H1 (cell line): ENCODE measurements at regions not wholly inside any gene's neighbourhood (a gene's known extent, or its start where the extent isn't known, plus 50 kb on each side); places are given as distances from the start of the nearest gene placed in this dataset.

ENCODE experiments used
- CTCF ChIA-PET: fragments of 300-600 bp; sonication (Branson Sonifier 250); formaldehyde crosslinking; loops from one replicate; lab custom pipeline; 2021; ENCODE audit not compliant: partially characterized antibody; lab: Charles Lee
- POLR2A ChIA-PET: fragments of 300-600 bp; sonication (Branson Sonifier 250); formaldehyde crosslinking; loops from one replicate; lab custom pipeline; 2021; ENCODE audit warnings: inconsistent platforms; ENCODE audit not compliant: partially characterized antibody; lab: Charles Lee
- DNase-seq, 2 experiments: peaks; one replicate each; pipeline versions ENCODE4 v3.0.0 to v3.0.0-alpha.2; 2010 to 2022; ENCODE audit warnings: low spot score in 2 of 2, low read depth in 1 of 2, mixed read lengths in 1 of 2
- FAIRE-seq: peaks from 2 replicates; lab custom pipeline; 2011; peaks lifted over from hg19 to GRCh38; lab: Jason Lieb, UNC
- H2AFZ ChIP-seq: 2 replicates; pipeline ENCODE4 v1.8.1; 2012; ENCODE audit warnings: low read length, inconsistent platforms
- H2AK5ac ChIP-seq: 2 replicates; pipeline ENCODE4 v1.6.1; 2013; ENCODE audit warnings: low read depth, low read length
- H2BK120ac ChIP-seq: replicated peaks from 2 replicates; pipeline ENCODE3; 2013; ENCODE audit warnings: low read depth, low read length, inconsistent platforms
- H2BK12ac ChIP-seq: 2 replicates; pipeline ENCODE4 v1.6.1; 2013; ENCODE audit warnings: low read depth, low read length
- H2BK15ac ChIP-seq: 2 replicates; pipeline ENCODE4 v1.6.1; 2013; ENCODE audit warnings: low read length
- H2BK20ac ChIP-seq: 2 replicates; pipeline ENCODE4 v1.6.1; 2013; ENCODE audit warnings: low read length
- H2BK5ac ChIP-seq: 2 replicates; pipeline ENCODE4 v1.6.1; 2013; ENCODE audit warnings: low read depth, low read length
- H3K14ac ChIP-seq: 2 replicates; pipeline ENCODE4 v1.6.1; 2013; ENCODE audit warnings: inconsistent platforms; ENCODE audit not compliant: insufficient read length
- H3K18ac ChIP-seq: 2 replicates; pipeline ENCODE4 v1.6.1; 2013; ENCODE audit warnings: low read length; ENCODE audit errors: extremely low read depth
- H3K23ac ChIP-seq: 2 replicates; pipeline ENCODE4 v1.6.1; 2013; ENCODE audit warnings: inconsistent platforms; ENCODE audit not compliant: insufficient read length
- H3K23me2 ChIP-seq: 2 replicates; pipeline ENCODE4 v1.6.1; 2013; ENCODE audit warnings: low read depth, low read length
- H3K27ac ChIP-seq: 2 replicates; pipeline ENCODE4 v1.6.1; 2011; ENCODE audit warnings: low read depth, low read length, inconsistent platforms
- H3K27me3 ChIP-seq, 4 experiments: replicated peaks in 1 of 4; 1 replicate in 1 of 4; 2 replicates in 3 of 4; pipeline versions ENCODE4 v1.6.1 to v1.8.1; 2011 to 2013; ENCODE audit warnings: low read length in 3 of 4, mild to moderate bottlenecking in 3 of 4, inconsistent platforms in 2 of 4, mixed read lengths in 2 of 4, moderate library complexity in 1 of 4; ENCODE audit not compliant: control insufficient read depth in 3 of 4, insufficient read depth in 3 of 4; ENCODE audit errors: extremely low read depth in 1 of 4
- H3K36me3 ChIP-seq, 4 experiments: 2 replicates each; pipeline versions ENCODE4 v1.6.1 to v1.8.1; 2011 to 2013; ENCODE audit warnings: mild to moderate bottlenecking in 4 of 4, low read length in 3 of 4, moderate library complexity in 2 of 4, control low read depth in 1 of 4, inconsistent platforms in 1 of 4; ENCODE audit not compliant: insufficient read depth in 4 of 4, control insufficient read depth in 2 of 4
- H3K4ac ChIP-seq: replicated peaks from 2 replicates; pipeline ENCODE3; 2013; ENCODE audit warnings: low read length, low read depth, mixed read lengths, inconsistent platforms; ENCODE audit not compliant: insufficient read length
- H3K4me1 ChIP-seq, 4 experiments: replicated peaks in 1 of 4; 1 replicate in 1 of 4; 2 replicates in 3 of 4; pipeline versions ENCODE4 v1.6.1 to v1.8.1; 2011 to 2013; ENCODE audit warnings: low read length in 3 of 4, inconsistent platforms in 2 of 4, mixed read lengths in 1 of 4; ENCODE audit not compliant: insufficient read depth in 4 of 4, control insufficient read depth in 3 of 4
- H3K4me2 ChIP-seq, 2 experiments: 2 replicates each; pipeline versions ENCODE4 v1.6.1 to v1.8.1; 2011 to 2013; ENCODE audit warnings: low read depth in 2 of 2, low read length in 2 of 2, control low read depth in 1 of 2, inconsistent platforms in 1 of 2, mild to moderate bottlenecking in 1 of 2; ENCODE audit not compliant: insufficient read depth in 1 of 2
- H3K4me3 ChIP-seq, 4 experiments: fragments of 200-600, 300-600 bp in 1 of 4; sonication (generic), shearing (Covaris generic), sonication (Bioruptor Twin) in 1 of 4; 2 replicates each; pipeline versions ENCODE4 v1.5.1 to v1.8.1; 2011 to 2016; ENCODE audit warnings: low read length in 4 of 4, low read depth in 3 of 4, control low read depth in 2 of 4, inconsistent platforms in 2 of 4, mild to moderate bottlenecking in 2 of 4, mixed read lengths in 1 of 4, moderate library complexity in 1 of 4; ENCODE audit not compliant: insufficient read depth in 2 of 4; ENCODE audit errors: extremely low read depth in 1 of 4
- H3K56ac ChIP-seq: replicated peaks from 2 replicates; pipeline ENCODE3; 2013; ENCODE audit warnings: low read depth, mild to moderate bottlenecking, mixed read lengths, low read length, inconsistent platforms; ENCODE audit not compliant: insufficient read length
- H3K79me1 ChIP-seq: 2 replicates; pipeline ENCODE4 v1.6.1; 2013; ENCODE audit warnings: low read depth, low read length, control low read depth
- H3K79me2 ChIP-seq, 2 experiments: 2 replicates each; pipeline versions ENCODE4 v1.6.1 to v1.8.1; 2012 to 2013; ENCODE audit warnings: low read length in 2 of 2, mild to moderate bottlenecking in 2 of 2, inconsistent platforms in 1 of 2; ENCODE audit not compliant: insufficient read depth in 2 of 2, control insufficient read depth in 1 of 2
- H3K9ac ChIP-seq, 4 experiments: replicated peaks in 1 of 4; 1 replicate in 1 of 4; 2 replicates in 3 of 4; pipeline versions ENCODE4 v1.6.1 to v1.8.1; 2011 to 2013; ENCODE audit warnings: low read depth in 3 of 4, low read length in 3 of 4, control low read depth in 2 of 4, mild to moderate bottlenecking in 2 of 4, moderate library complexity in 2 of 4, inconsistent platforms in 1 of 4; ENCODE audit errors: extremely low read depth in 1 of 4
- H3K9me3 ChIP-seq, 2 experiments: 2 replicates each; pipeline versions ENCODE4 v1.6.1 to v1.8.1; 2012 to 2013; ENCODE audit warnings: mild to moderate bottlenecking in 2 of 2, moderate library complexity in 2 of 2, control low read depth in 1 of 2, inconsistent platforms in 1 of 2, low read depth in 1 of 2, low read length in 1 of 2, mixed read lengths in 1 of 2; ENCODE audit not compliant: insufficient read depth in 2 of 2
- H4K20me1 ChIP-seq, 2 experiments: replicated peaks in 1 of 2; 2 replicates each; pipeline versions ENCODE3 to v1.8.1; 2011 to 2013; ENCODE audit warnings: inconsistent platforms in 2 of 2, low read length in 2 of 2, mild to moderate bottlenecking in 1 of 2; ENCODE audit not compliant: insufficient read depth in 2 of 2, control insufficient read depth in 1 of 2
- H4K5ac ChIP-seq: 2 replicates; pipeline ENCODE4 v1.6.1; 2013; ENCODE audit warnings: low read length, low read depth, mixed read lengths, inconsistent platforms; ENCODE audit not compliant: insufficient read length
- H4K8ac ChIP-seq: 2 replicates; pipeline ENCODE4 v1.8.0; 2013; ENCODE audit warnings: mild to moderate bottlenecking, moderate library complexity, low read length, inconsistent platforms; ENCODE audit not compliant: insufficient read depth; ENCODE audit errors: extremely low read depth
- H4K91ac ChIP-seq: replicated peaks from 2 replicates; pipeline ENCODE3; 2013; ENCODE audit warnings: low read length, mixed read lengths, inconsistent platforms; ENCODE audit not compliant: insufficient read length
- BRCA1 ChIP-seq: IDR thresholded peaks from 2 replicates; pipeline ENCODE4 v1.6.1; 2012; ENCODE audit warnings: low read depth, low read length, improper control_type of control experiment
- CREB1 ChIP-seq: IDR thresholded peaks from 2 replicates; pipeline ENCODE4 v1.6.1; 2012; ENCODE audit warnings: inconsistent platforms
- FOSL1 ChIP-seq: IDR thresholded peaks from 2 replicates; pipeline ENCODE4 v1.6.1; 2011; ENCODE audit warnings: mild to moderate bottlenecking, low read depth, low read length, moderate library complexity; ENCODE audit not compliant: insufficient read depth
- KDM4A ChIP-seq: IDR thresholded peaks from one replicate; pipeline ENCODE4 v1.7.1; 2012; ENCODE audit warnings: low read depth, mild to moderate bottlenecking, moderate library complexity, low read length, inconsistent platforms; ENCODE audit not compliant: severe bottlenecking
- NRF1 ChIP-seq: IDR thresholded peaks from 2 replicates; pipeline ENCODE4 v1.6.1; 2011; ENCODE audit warnings: mild to moderate bottlenecking, low read depth, low read length, improper control_type of control experiment
- SRF ChIP-seq: IDR thresholded peaks from 2 replicates; pipeline ENCODE4 v1.6.1; 2011; ENCODE audit warnings: mild to moderate bottlenecking, low read depth, low read length, moderate library complexity
- TAF7 ChIP-seq: optimal IDR thresholded peaks from 2 replicates; pipeline ENCODE3; 2011; ENCODE audit warnings: low read depth, mild to moderate bottlenecking, inconsistent platforms, low read length, moderate library complexity, borderline replicate concordance
- WGBS, 2 experiments: shearing (Covaris generic) in 1 of 2; methylation state at CpG; one replicate each; pipeline versions ENCODE4 v1.1.6 to v1.1.7; 2013 to 2015; ENCODE audit warnings: low lambda C conversion rate in 2 of 2, mixed read lengths in 2 of 2, inconsistent platforms in 1 of 2, low coverage in 1 of 2, missing lambda C conversion rate in 1 of 2; ENCODE audit not compliant: insufficient replicate concordance in 2 of 2, insufficient coverage in 1 of 2, insufficient read length in 1 of 2; ENCODE audit errors: extremely low coverage in 1 of 2, missing lambda C conversion rate in 1 of 2; 5-methylcytosine and 5-hydroxymethylcytosine counted together

DNA sequence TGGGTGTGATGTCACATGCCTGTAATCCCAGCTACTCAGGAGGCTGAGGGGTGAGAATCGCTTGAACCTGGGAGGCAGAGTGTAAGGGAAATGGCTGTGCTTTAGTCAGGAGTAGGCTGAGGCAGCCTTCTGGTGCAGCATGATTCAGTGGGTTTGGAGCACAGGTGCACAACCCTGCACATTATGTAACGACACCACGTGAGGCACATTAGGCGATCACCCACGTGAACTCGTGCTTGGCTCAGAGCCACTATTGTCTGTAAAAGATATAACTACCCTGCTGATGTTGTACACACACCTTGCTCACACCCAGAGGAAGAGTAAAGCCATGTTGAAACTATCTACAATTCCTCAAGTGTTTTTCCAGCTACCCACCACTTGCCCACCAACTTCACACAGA lies 54.8 kb upstream of the ZC3H15 start:
- Histone ChIP-seq H3K27me3 (no peaks in the 10 kb centered on the region), H3K4me3 (no peak overlapping the region), H4K8ac (no peak overlapping the region), H2AFZ (no peak overlapping the region), H3K36me3 (no peaks in the 10 kb centered on the region), H2AK5ac (no peak overlapping the region), H3K18ac (no peak overlapping the region)
- CTCF ChIA-PET: no interaction called here
- no peak for TF ChIP-seq KDM4A
- no peak for TF ChIP-seq CREB1
- TF ChIP-seq NRF1: no peak
- no peak for TF ChIP-seq BRCA1
- no peak for TF ChIP-seq FOSL1
- TF ChIP-seq TAF7: no peak
- no peak for TF ChIP-seq SRF
- TF ChIP-seq, all 59 proteins: peak for 0
- no peaks in the 10 kb centered on the region for H3K23me2 ChIP-seq
- no peaks in the 10 kb centered on the region for H3K4me1 ChIP-seq
- H4K5ac ChIP-seq: no peak overlapping the region
- no peaks in the 10 kb centered on the region for H3K9me3 ChIP-seq
- WGBS, 2 experiments: 89% methylated on average over 6 of the region's 6 CpGs; no CpG with 5 or more reads in 1 of the 2 experiments
- H4K91ac ChIP-seq: no peak overlapping the region
- H3K9ac ChIP-seq: no peak overlapping the region
- H2BK20ac ChIP-seq: no peak overlapping the region
- no peak overlapping the region for H3K23ac ChIP-seq
- FAIRE-seq (no peak), DNase-seq (no peak)
- H3K56ac ChIP-seq: no peak overlapping the region
- no peak overlapping the region for H3K4me2 ChIP-seq
- no peak overlapping the region for H2BK5ac ChIP-seq
- no peaks in the 10 kb centered on the region for H3K79me1 ChIP-seq
- no peaks in the 10 kb centered on the region for H4K20me1 ChIP-seq
- no peak overlapping the region for H3K27ac ChIP-seq
- H2BK12ac ChIP-seq: no peak overlapping the region
- H3K14ac ChIP-seq: no peak overlapping the region
- H3K79me2 ChIP-seq: no peaks in the 10 kb centered on the region
- H3K4ac ChIP-seq: no peak overlapping the region
- no peak overlapping the region for H2BK15ac ChIP-seq
- no peak overlapping the region for H2BK120ac ChIP-seq
- POLR2A ChIA-PET: no interaction called here
